ENCODE measurements at regions not wholly inside any gene's neighbourhood (a gene's known extent, or its start where the extent isn't known, plus 50 kb on each side); places are given as distances from the start of the nearest gene placed in this dataset.
"Not testable (repeated sequence)": the region's sequence is repeated elsewhere in the genome, so short reads cannot be mapped to it uniquely, and the experiment has no call there.

- H3F3A ChIP-seq (ENCODE audit: insufficient read depth): no peaks in the 10 kb centered on the region
- H3K9me3 ChIP-seq (ENCODE audit: insufficient read depth, low read length): no peaks in the 10 kb centered on the region
- H3K27me3 ChIP-seq (ENCODE audit: low read length): no peaks in the 10 kb centered on the region
- H3K27ac ChIP-seq (ENCODE audit: low read depth, low read length): no peak overlapping the region
- no peaks in the 10 kb centered on the region for H3K36me3 ChIP-seq (ENCODE audit: low read length)
- no peaks in the 10 kb centered on the region for H4K20me1 ChIP-seq (ENCODE audit: low read depth, low read length)
- no peaks in the 10 kb centered on the region for H3K79me2 ChIP-seq (ENCODE audit: insufficient read depth, low read length)
- H3K9ac ChIP-seq (ENCODE audit: low read length): no peak overlapping the region
- H3K9me2 ChIP-seq (replicated peaks; ENCODE audit: insufficient read depth, low read length): no peaks in the 10 kb centered on the region
- no peak for TF ChIP-seq CTCF (IDR thresholded peaks at IDR 0.05; ENCODE audit: insufficient read depth, low read length, poor library complexity, severe bottlenecking)
- TF ChIP-seq EZH2phosphoT487 (conservative IDR thresholded peaks at IDR 0.05; ENCODE audit: low read length): no peak
- no peak overlapping the region for H2AFZ ChIP-seq (ENCODE audit: low read depth, low read length, severe bottlenecking)
- no peak overlapping the region for H3K4me2 ChIP-seq (ENCODE audit: low read depth, low read length, poor library complexity, severe bottlenecking)
- no peak overlapping the region for H3K4me3 ChIP-seq (ENCODE audit: insufficient read depth, low read length, poor library complexity, severe bottlenecking)
These were observed 74.2 kb upstream of the NRN1 start for GRCh38 chr6:6080975-6081374.

GRCh38 chr6:6074190-6074589 is 67.5 kb upstream of the NRN1 start:
- Histone ChIP-seq H3K27ac (ENCODE audit: low read depth, low read length) (no peak overlapping the region), H3K9me3 (ENCODE audit: insufficient read depth, low read length) (no peaks in the 10 kb centered on the region), H3F3A (ENCODE audit: insufficient read depth) (no peaks in the 10 kb centered on the region), H3K27me3 (ENCODE audit: low read length) (no peaks in the 10 kb centered on the region), H3K9me2 (replicated peaks; ENCODE audit: insufficient read depth, low read length) (no peaks in the 10 kb centered on the region), H3K9ac (ENCODE audit: low read length) (no peak overlapping the region), H3K36me3 (ENCODE audit: low read length) (no peaks in the 10 kb centered on the region), H4K20me1 (ENCODE audit: low read depth, low read length) (no peaks in the 10 kb centered on the region), H2AFZ (ENCODE audit: low read depth, low read length, severe bottlenecking) (no peak overlapping the region), H3K4me3 (ENCODE audit: insufficient read depth, low read length, poor library complexity, severe bottlenecking) (no peak overlapping the region), H3K4me2 (ENCODE audit: low read depth, low read length, poor library complexity, severe bottlenecking) (no peak overlapping the region), H3K79me2 (ENCODE audit: insufficient read depth, low read length) (no peaks in the 10 kb centered on the region)
- TF ChIP-seq CTCF (IDR thresholded peaks at IDR 0.05; ENCODE audit: insufficient read depth, low read length, poor library complexity, severe bottlenecking) (no peak), EZH2phosphoT487 (conservative IDR thresholded peaks at IDR 0.05; ENCODE audit: low read length) (no peak)

GRCh38 chr6:6068157-6068556 is 61.4 kb upstream of the NRN1 start:
- not testable (repeated sequence) for H3K27me3 ChIP-seq (ENCODE audit: low read length); H3K27ac ChIP-seq (ENCODE audit: low read depth, low read length); H3K9ac ChIP-seq (ENCODE audit: low read length); H3F3A ChIP-seq (ENCODE audit: insufficient read depth); H4K20me1 ChIP-seq (ENCODE audit: low read depth, low read length); H3K9me2 ChIP-seq (replicated peaks; ENCODE audit: insufficient read depth, low read length); H3K79me2 ChIP-seq (ENCODE audit: insufficient read depth, low read length); H2AFZ ChIP-seq (ENCODE audit: low read depth, low read length, severe bottlenecking); H3K9me3 ChIP-seq (ENCODE audit: insufficient read depth, low read length); H3K4me2 ChIP-seq (ENCODE audit: low read depth, low read length, poor library complexity, severe bottlenecking); H3K36me3 ChIP-seq (ENCODE audit: low read length); H3K4me3 ChIP-seq (ENCODE audit: insufficient read depth, low read length, poor library complexity, severe bottlenecking)

- H3K27me3 ChIP-seq (ENCODE audit: low read length): no peaks in the 10 kb centered on the region
- no peak overlapping the region for H2AFZ ChIP-seq (ENCODE audit: low read depth, low read length, severe bottlenecking)
- H3K79me2 ChIP-seq (ENCODE audit: insufficient read depth, low read length): no peaks in the 10 kb centered on the region
- no peak overlapping the region for H3K4me2 ChIP-seq (ENCODE audit: low read depth, low read length, poor library complexity, severe bottlenecking)
- no peaks in the 10 kb centered on the region; the same call in 1 of the 2 replicates for H4K20me1 ChIP-seq (ENCODE audit: low read depth, low read length)
- no peaks in the 10 kb centered on the region for H3K9me3 ChIP-seq (ENCODE audit: insufficient read depth, low read length)
- H3K36me3 ChIP-seq (ENCODE audit: low read length): no peaks in the 10 kb centered on the region
- H3K27ac ChIP-seq (ENCODE audit: low read depth, low read length): no peak overlapping the region
- H3K4me3 ChIP-seq (ENCODE audit: insufficient read depth, low read length, poor library complexity, severe bottlenecking): no peak overlapping the region
- H3F3A ChIP-seq (ENCODE audit: insufficient read depth): no peaks in the 10 kb centered on the region
- TF ChIP-seq CTCF (IDR thresholded peaks at IDR 0.05; ENCODE audit: insufficient read depth, low read length, poor library complexity, severe bottlenecking): no peak
- no peak for TF ChIP-seq EZH2phosphoT487 (conservative IDR thresholded peaks at IDR 0.05; ENCODE audit: low read length)
- no peaks in the 10 kb centered on the region for H3K9me2 ChIP-seq (replicated peaks; ENCODE audit: insufficient read depth, low read length)
- no peak overlapping the region for H3K9ac ChIP-seq (ENCODE audit: low read length)
These were observed 51.3 kb upstream of the NRN1 start for GRCh38 chr6:6058054-6058444.
